ENCODE measurements at regions not wholly inside any gene's neighbourhood (a gene's known extent, or its start where the extent isn't known, plus 50 kb on each side); places are given as distances from the start of the nearest gene placed in this dataset.

DNA sequence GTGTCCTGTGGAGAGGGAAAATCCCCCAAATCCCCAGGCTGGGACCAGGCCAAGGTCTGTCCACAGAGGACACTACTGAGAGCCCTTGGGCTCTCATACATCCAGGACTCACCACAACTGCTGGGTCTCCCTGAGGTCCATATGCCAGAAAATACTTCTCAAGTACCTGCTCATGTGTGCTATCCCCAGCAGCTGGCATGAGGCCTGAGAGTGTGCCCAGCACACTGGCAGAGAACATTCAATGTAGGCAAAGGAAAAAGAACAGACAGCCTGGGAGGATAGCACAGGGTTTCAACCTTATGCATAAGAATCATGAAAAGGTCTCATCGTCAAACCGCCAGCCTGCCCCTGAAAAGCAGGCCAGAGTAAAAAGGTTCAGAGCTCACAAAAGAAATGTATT is 154.1 kb upstream of the TAS2R1 start:
- H3K4me3 ChIP-seq (ENCODE audit: low read length), result no peak overlapping the region
- no peak for DNase-seq (ENCODE audit: low read depth)
- TF ChIP-seq, protein P1, sequence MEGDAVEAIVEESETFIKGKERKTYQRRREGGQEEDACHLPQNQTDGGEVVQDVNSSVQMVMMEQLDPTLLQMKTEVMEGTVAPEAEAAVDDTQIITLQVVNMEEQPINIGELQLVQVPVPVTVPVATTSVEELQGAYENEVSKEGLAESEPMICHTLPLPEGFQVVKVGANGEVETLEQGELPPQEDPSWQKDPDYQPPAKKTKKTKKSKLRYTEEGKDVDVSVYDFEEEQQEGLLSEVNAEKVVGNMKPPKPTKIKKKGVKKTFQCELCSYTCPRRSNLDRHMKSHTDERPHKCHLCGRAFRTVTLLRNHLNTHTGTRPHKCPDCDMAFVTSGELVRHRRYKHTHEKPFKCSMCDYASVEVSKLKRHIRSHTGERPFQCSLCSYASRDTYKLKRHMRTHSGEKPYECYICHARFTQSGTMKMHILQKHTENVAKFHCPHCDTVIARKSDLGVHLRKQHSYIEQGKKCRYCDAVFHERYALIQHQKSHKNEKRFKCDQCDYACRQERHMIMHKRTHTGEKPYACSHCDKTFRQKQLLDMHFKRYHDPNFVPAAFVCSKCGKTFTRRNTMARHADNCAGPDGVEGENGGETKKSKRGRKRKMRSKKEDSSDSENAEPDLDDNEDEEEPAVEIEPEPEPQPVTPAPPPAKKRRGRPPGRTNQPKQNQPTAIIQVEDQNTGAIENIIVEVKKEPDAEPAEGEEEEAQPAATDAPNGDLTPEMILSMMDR (conservative IDR thresholded peaks at IDR 0.05; ENCODE audit: low read length), result no peak

DNA sequence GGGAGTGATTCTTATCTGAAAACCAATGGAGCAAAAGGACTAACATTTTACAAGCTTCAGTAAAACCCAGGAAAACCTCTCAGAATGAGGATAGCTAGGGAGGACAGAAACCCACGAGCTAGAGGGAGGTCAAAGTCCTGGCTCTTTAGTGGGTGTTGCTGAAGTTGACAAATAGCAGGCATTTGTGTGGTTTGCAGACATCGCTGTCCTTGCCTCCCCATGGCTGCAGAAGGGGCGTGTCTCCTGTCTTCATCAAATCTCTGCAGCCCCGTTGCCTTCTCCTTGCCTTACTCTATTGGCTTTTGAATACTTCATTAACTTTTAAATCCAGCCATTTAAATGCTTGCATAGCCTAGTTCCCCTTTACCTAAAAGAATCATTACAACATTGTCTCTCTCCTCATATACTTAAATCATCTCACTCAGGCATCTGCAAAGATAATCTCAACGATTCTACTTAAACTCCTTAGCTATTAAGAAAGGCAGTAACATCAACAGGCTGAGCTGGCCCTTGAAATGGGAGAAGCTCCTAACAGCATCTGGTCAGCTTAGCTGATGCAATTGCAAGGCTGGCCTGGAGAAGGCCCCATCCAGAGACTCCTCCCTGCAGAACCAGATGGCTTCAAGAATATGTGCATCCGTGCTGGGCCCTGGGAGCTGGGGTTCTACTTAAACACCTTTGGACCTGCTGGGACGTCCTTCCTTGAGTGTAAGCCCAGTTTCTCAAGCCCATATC is 152.8 kb upstream of the TAS2R1 start:
- DNase-seq (ENCODE audit: low read depth), result peak; percentile 90
- H3K4me3 ChIP-seq (ENCODE audit: low read length), result no peak overlapping the region
- TF ChIP-seq, protein P1 (conservative IDR thresholded peaks at IDR 0.05; ENCODE audit: low read length), result no peak; the same call in 1 of the 2 replicates

DNA sequence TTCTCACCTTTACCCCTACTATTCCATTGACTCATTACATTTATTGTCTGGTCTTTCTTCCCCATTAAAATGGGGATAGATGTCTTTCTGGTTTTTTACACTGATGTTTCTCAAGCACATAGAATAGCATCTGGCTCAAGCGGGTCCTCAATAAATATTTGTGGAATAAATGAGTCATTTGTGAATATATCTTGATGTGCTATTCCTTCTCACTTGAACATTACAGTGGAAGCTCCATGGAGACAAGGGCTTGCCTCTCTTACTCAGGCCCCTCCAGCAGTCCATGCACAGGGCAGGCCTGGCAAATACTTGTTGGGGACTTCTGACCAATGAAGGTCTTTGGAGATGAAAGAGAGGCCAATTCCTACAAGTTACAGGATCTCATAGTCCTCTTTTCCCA is 151.7 kb upstream of the TAS2R1 start:
- no peak overlapping the region for H3K4me3 ChIP-seq (ENCODE audit: low read length)
- DNase-seq (ENCODE audit: low read depth), result peak; percentile 64
- TF ChIP-seq, protein P1 (conservative IDR thresholded peaks at IDR 0.05; ENCODE audit: low read length), result no peak

DNA sequence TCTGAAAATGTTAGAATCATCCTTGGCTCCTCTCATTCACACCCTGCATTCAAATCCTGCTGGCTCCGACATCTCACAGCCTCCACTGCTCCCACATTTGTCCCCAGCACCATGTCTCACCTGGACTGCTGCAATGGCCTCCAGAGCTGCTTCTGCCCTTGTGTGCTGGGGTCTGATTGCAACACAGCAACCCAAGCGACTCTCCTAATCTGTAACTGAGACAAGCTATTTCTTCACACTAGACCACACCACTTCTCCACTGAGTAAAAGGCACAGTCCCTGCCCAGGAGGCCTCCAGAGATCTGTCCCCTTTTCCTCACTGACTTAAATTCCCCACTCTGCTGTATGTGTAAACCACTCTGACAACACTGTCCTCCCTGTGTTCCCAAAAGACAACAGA is 151.1 kb upstream of the TAS2R1 start:
- DNase-seq (ENCODE audit: low read depth), result peak; percentile 15
- no peak overlapping the region for H3K4me3 ChIP-seq (ENCODE audit: low read length)

DNA sequence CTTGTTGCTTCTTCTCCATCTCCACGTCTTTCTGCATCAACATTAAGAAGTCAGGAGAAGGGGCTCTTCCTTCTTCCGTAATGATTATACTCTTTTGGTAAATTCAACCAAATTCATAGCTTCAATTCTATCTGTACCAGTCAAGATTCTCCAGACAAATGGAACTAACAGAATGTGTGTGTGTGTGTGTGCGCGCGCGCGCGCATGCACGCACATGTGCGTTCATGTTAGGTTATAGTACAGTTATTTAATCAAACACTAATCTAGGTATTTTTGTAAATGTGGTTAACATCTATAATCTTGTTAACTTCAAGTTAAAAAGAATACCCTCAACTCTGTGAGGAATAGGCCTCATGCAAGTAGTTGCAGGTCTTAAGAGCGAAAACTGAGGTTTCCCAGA is 150.3 kb upstream of the TAS2R1 start:
- no peak for DNase-seq (ENCODE audit: low read depth)
- TF ChIP-seq, protein P1 (conservative IDR thresholded peaks at IDR 0.05; ENCODE audit: low read length), result no peak
- H3K4me3 ChIP-seq (ENCODE audit: low read length), result no peak overlapping the region

More for the DNA sequence above, 151.1 kb upstream of the TAS2R1 start:
- TF ChIP-seq, protein P1 (conservative IDR thresholded peaks at IDR 0.05; ENCODE audit: low read length), result no peak

DNA sequence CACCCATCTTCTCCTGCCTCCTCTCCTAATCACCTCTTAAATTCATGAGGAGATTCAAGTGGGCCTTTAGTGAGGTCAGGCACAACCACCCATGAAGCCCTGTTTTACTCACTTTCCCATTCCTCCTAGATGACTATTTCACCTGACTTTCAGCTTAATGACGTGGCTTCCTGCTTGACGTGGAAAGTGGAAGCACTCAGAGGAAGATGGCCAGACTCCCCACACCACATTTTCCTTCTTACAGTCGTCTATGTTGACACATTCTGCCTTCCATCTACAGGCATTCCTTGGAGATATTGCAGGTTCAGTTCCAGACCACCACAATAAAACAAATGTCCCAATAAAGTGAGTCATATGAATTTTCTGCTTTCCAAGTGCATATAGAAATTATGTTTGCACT is 146.4 kb upstream of the TAS2R1 start:
- TF ChIP-seq, protein P1 (conservative IDR thresholded peaks at IDR 0.05; ENCODE audit: low read length), result no peak
- DNase-seq (ENCODE audit: low read depth), result peak; percentile 73
- H3K4me3 ChIP-seq (ENCODE audit: low read length), result no peak overlapping the region

DNA sequence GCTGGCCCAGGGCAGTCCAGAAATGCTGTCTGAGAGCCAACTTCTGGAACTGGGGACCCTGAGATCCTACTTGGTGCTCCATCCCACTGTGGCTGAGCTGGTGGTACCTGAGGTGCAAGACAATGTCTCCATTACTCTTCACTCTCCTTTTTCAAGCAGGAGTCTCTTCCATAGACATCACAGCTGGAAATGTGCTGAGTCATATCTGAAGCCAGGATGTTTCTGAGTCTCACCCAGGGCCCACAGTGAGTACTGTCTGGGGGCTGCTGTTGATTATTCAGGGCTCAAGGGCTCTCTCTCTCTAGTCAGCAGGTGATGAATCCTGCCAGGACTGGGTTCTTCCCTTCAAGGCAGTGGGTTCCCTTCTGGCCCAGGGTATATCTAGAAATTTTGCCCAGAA is 145.2 kb upstream of the TAS2R1 start:
- no peak overlapping the region for H3K4me3 ChIP-seq (ENCODE audit: low read length)
- TF ChIP-seq, protein P1 (conservative IDR thresholded peaks at IDR 0.05; ENCODE audit: low read length), result no peak
- peak; percentile 48 for DNase-seq (ENCODE audit: low read depth)

Measured in AG10803 (cell line).